ACC112 (cell line): ENCODE measurements at regions not wholly inside any gene's neighbourhood (a gene's known extent, or its start where the extent isn't known, plus 50 kb on each side); places are given as distances from the start of the nearest gene placed in this dataset.

Experiments used
- H2AFZ ChIP-seq: fragments of 200-600 bp; sonication (generic); one replicate; pipeline ENCODE4 v1.6.0; 2017; ENCODE audit warnings: antibody characterized with exemption, low read length; ENCODE audit not compliant: unreplicated experiment
- H3K27ac ChIP-seq: fragments of 200-600 bp; sonication (generic); 2 replicates; pipeline ENCODE4 v1.5.1; 2014; ENCODE audit warnings: low read depth, mild to moderate bottlenecking, antibody characterized with exemption, low read length, moderate library complexity
- H3K27me3 ChIP-seq: fragments of 200-600 bp; sonication (generic); 2 replicates; pipeline ENCODE4 v1.6.1; 2014; ENCODE audit warnings: mild to moderate bottlenecking, antibody characterized with exemption, low read length, moderate library complexity, mixed read lengths; ENCODE audit not compliant: insufficient read depth
- H3K36me3 ChIP-seq: fragments of 200-600 bp; sonication (generic); 2 replicates; pipeline ENCODE4 v1.6.1; 2016; ENCODE audit warnings: mild to moderate bottlenecking, antibody characterized with exemption, low read length, moderate library complexity, mixed read lengths; ENCODE audit not compliant: insufficient read depth
- H3K4me1 ChIP-seq: fragments of 200-600 bp; sonication (generic); one replicate; pipeline ENCODE4 v1.6.1; 2016; ENCODE audit warnings: low read length, mixed read lengths; ENCODE audit not compliant: insufficient read depth, unreplicated experiment, control insufficient read depth
- H3K4me3 ChIP-seq: fragments of 200-600 bp; sonication (generic); 2 replicates; pipeline ENCODE4 v1.5.1; 2014; ENCODE audit warnings: mild to moderate bottlenecking, low read depth, low read length
- H3K79me2 ChIP-seq: fragments of 200-600 bp; sonication (generic); one replicate; pipeline ENCODE4 v1.6.0; 2016; ENCODE audit warnings: low read length; ENCODE audit not compliant: control insufficient read depth, unreplicated experiment, insufficient read depth

DNA sequence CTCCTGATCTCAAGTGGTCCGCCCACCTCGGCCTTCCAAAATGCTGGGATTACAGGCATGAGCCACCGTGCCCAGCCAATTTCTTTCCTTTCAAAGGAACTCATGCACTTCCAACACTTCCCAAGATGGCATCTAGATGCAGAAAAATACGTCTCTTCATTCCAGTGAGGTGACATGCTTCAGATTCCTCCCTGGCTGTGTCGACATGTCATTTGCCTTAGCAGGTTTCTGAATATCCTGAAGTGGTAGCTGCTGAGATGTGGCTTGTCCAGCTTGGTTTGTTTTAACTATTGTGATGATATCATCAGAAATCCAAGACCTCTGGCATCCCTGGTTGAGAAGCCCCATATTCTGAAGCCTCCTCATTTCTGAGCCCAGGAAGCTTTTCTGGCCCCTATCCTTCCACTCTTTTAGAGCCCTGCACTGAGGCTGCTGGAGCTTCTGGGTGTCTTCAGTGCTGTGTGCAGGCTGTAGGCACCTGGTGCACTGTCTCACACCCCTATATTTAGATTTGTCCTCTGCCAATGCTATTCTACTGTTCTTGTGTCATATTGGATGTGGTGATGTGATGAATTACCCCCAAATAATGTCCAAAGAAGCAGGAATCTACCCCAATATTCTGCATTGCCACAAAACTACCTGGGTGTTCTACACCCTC, 73.3 kb upstream of the E2F3 start:
- Histone ChIP-seq H3K4me1 (no peaks in the 10 kb centered on the region), H3K27me3 (peaks cover 51% of the 10 kb centered on the region), H3K36me3 (no peaks in the 10 kb centered on the region), H2AFZ (no peak overlapping the region), H3K4me3 (no peak overlapping the region), H3K79me2 (no peaks in the 10 kb centered on the region), H3K27ac (no peak overlapping the region)

DNA sequence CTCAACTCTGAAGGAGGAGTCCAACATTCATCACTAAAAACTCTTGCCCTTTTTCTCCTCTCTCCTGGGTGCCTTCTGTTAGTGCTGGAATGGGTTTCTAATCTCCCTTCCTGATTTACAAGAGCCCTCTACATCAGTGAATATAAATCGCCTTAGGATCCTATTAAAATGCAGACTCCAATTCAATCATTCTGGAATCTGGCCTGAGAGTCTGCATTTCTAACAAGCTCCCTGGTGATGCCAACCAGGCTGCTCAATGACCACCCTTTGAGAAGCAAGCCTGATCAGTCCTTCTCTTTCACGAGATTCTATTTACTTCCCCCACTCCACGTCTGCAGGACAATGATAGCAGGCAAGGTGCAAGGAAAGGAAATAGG, 72.8 kb upstream of the E2F3 start:
- Histone ChIP-seq H3K27me3 (peaks cover 57% of the 10 kb centered on the region), H2AFZ (no peak overlapping the region), H3K79me2 (no peaks in the 10 kb centered on the region), H3K27ac (no peak overlapping the region), H3K36me3 (no peaks in the 10 kb centered on the region), H3K4me1 (no peaks in the 10 kb centered on the region), H3K4me3 (no peak overlapping the region)

DNA sequence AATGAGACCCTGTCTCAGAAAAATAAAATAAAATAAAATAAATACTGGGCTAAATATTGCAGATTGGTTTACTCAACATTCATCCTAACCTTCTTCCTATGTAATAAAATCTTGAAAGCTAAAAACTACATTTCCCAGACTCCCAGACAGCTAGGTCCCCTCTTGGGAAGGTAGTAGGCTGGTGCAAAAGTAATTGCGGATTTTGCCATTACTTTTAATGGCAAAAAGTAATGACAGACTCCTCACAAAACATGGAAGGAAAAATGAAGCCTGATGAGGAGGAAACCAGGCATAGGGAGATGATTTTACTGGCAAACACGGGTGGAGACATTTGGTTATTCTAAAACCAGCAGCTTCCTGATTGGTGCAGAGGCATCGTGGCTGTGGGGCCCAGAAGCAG, 70.6 kb upstream of the E2F3 start:
- no peak overlapping the region for H2AFZ ChIP-seq
- no peaks in the 10 kb centered on the region for H3K36me3 ChIP-seq
- peaks cover 68% of the 10 kb centered on the region for H3K27me3 ChIP-seq
- no peaks in the 10 kb centered on the region for H3K4me1 ChIP-seq
- no peak overlapping the region for H3K27ac ChIP-seq
- no peaks in the 10 kb centered on the region for H3K79me2 ChIP-seq
- H3K4me3 ChIP-seq, result no peak overlapping the region

DNA sequence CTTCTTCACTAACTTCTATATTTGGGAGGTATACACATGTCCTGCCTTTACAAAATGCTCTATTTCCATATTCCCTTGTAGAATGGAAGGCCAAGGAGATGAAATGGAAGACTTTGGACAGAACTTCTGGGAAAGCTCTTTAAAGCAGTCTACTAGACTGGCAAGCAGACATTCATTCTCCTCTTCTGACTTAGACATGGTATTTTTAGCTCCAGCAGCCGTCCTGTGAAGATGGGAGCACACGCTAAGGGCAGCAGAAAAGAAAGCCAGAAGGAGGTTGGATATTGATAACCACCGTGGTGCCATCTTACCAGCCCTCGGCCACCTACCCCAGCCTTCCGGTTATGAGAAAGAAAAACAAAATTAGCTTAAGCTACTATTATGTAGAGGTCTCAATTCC, 70.1 kb upstream of the E2F3 start:
- H3K36me3 ChIP-seq, result no peaks in the 10 kb centered on the region
- no peak overlapping the region for H3K27ac ChIP-seq
- no peaks in the 10 kb centered on the region for H3K4me1 ChIP-seq
- no peak overlapping the region for H2AFZ ChIP-seq
- H3K27me3 ChIP-seq, result peaks cover 68% of the 10 kb centered on the region
- no peaks in the 10 kb centered on the region for H3K79me2 ChIP-seq
- H3K4me3 ChIP-seq, result no peak overlapping the region

DNA sequence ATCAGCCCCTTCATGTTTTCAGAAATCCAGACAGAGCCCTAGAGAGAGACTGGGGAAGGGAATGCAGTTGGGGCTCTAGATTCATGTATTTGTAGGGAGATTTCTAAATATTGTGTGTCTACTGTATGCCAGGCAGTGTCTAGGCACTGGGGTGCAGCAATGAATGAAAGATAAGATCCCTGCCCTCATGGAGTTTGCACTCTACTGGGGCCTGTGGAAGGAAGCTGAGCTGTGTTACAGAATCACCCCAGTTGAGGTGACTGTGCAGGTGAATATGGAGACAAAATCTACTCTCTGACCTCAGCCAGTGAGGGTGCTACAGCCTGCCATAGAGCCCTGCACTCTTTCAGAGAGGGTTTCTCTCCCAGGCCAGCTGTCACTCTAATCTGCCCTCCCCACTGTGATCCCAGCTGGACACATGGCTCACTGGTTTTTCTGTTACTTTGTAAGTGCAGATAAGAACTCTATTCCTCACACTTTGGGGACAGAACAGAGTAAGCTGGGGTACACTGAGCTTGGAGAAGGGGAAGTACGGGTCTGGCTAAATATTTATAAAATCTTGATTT, 69.2 kb upstream of the E2F3 start:
- H3K4me3 ChIP-seq, result no peak overlapping the region
- H3K27me3 ChIP-seq, result peaks cover 63% of the 10 kb centered on the region

DNA sequence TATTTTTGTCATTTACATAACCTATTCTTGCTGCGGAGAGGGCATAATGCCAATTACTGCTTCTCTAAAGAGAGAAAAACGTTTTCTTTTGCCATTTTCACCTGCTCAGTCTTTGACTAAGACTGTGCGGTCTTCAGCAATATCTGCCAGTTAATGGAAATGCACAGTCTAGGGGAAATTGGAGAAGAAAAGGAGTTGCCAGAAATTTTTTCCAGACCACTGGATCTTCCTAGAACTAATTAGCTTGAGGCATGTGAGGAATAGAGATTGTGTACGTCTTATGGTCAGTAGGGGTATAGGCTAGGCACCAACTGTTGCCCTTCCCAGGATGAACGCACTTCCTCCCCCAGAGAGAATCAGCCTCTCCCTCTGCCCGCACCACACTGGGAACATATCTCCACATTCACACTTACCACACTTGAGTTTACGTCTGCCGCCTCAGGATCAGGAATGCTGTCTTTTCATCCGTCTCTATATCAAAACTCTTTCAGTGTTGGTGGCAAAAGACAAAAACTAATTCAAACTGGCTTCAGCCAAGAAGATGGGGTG, 67.9 kb upstream of the E2F3 start:
- no peak overlapping the region for H3K4me3 ChIP-seq
- H3K79me2 ChIP-seq, result no peaks in the 10 kb centered on the region
- H3K27ac ChIP-seq, result no peak overlapping the region
- H2AFZ ChIP-seq, result no peak overlapping the region
- peaks cover 53% of the 10 kb centered on the region for H3K27me3 ChIP-seq
- H3K36me3 ChIP-seq, result no peaks in the 10 kb centered on the region
- no peaks in the 10 kb centered on the region for H3K4me1 ChIP-seq

More for the DNA sequence above, 69.2 kb upstream of the E2F3 start:
- no peaks in the 10 kb centered on the region for H3K4me1 ChIP-seq
- H3K36me3 ChIP-seq, result no peaks in the 10 kb centered on the region
- no peak overlapping the region for H2AFZ ChIP-seq
- no peaks in the 10 kb centered on the region for H3K79me2 ChIP-seq
- H3K27ac ChIP-seq, result no peak overlapping the region

DNA sequence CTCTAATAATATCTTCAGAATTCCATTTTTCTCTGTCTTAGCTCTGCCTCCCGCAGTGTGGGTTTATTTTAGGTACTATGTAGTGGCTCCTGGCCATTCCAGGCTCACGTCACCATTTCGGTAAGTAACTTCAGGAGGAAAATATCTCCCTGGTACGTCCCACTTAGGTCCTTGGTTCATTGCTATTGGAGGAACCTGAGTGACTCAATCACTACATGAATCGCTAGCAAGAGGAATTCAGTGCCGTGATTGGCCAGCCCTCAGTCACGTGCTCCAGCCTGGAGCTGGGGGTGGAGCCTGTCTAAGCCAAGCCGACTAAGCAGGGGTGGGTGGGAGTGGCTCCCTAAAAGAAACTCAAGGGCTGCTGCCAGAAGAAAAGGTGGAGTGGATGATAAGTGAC, 67.3 kb upstream of the E2F3 start:
- Histone ChIP-seq H3K79me2 (no peaks in the 10 kb centered on the region), H3K27me3 (peaks cover 48% of the 10 kb centered on the region), H3K36me3 (no peaks in the 10 kb centered on the region), H3K4me1 (no peaks in the 10 kb centered on the region), H2AFZ (no peak overlapping the region), H3K4me3 (no peak overlapping the region), H3K27ac (no peak overlapping the region)

DNA sequence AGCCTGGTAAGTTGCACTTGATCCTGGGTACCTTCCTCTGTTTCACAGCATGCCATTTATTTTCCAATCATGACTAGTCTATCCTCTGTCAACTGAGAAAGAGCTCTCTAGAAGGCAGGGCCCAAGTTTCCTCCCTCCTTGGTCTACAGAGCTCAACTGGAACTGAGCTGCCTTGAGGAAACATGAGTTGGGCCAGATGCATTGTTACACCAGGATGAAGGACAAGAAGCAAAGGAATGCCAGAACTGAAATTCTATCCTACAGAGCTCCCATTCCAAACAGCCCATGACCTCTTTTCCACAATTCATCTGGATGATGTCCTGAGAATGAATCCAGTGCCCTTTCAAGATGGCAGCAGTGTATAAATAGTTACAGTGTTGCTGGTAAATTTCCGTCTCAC, 66.7 kb upstream of the E2F3 start:
- Histone ChIP-seq H3K27ac (no peak overlapping the region), H3K4me3 (no peak overlapping the region), H3K36me3 (no peaks in the 10 kb centered on the region), H2AFZ (no peak overlapping the region), H3K4me1 (no peaks in the 10 kb centered on the region), H3K27me3 (peaks cover 41% of the 10 kb centered on the region), H3K79me2 (no peaks in the 10 kb centered on the region)

DNA sequence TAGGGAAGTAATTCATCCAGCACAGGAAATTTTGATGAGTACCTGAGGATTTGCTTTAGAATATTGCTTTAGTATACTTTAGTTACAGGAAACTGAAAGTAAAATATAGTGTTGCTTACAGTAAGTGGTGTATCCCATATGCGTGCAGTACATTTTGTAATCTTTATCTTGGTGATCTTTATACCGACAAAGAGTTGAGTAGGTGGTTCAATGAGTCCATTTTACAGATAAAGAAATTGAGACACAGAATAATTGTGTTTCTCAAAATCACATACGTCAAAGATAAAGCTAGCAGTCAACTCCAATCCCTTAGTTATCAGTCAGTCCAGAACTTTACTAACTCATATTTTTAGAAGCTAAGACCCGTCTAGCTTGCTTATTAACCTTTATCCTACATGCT, 65.8 kb upstream of the E2F3 start:
- Histone ChIP-seq H3K4me1 (no peaks in the 10 kb centered on the region), H3K36me3 (no peaks in the 10 kb centered on the region), H3K79me2 (no peaks in the 10 kb centered on the region), H3K27me3 (peaks cover 35% of the 10 kb centered on the region), H3K4me3 (peak overlapping the region; percentile 39), H2AFZ (peak overlapping the region; percentile 35), H3K27ac (no peak overlapping the region)

DNA sequence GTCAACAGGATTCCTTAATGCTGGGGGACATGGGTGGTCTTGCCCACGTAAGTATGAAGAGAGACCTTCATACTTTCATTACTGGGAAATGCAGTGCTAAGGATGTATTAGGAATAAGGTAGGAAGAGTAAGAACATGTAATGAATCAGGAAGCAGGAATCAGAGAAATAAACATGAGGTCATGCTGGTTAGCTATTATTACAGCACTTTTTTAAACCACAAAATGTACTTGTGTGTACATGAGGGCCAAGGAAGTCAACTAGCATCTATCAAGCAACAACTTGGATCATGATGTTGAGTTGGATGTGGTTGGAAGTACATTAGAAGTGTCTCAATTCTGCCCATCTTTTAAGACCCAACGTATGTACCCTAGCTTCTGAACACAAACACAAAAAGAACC, 63.5 kb upstream of the E2F3 start:
- Histone ChIP-seq H3K79me2 (no peaks in the 10 kb centered on the region), H3K4me1 (no peaks in the 10 kb centered on the region)

More for the DNA sequence above, 63.5 kb upstream of the E2F3 start:
- Histone ChIP-seq H3K36me3 (no peaks in the 10 kb centered on the region), H3K4me3 (no peak overlapping the region), H3K27ac (no peak overlapping the region), H3K27me3 (peaks cover 26% of the 10 kb centered on the region), H2AFZ (no peak overlapping the region)
